PC-9 (cell line): ENCODE measurements at regions not wholly inside any gene's neighbourhood (a gene's known extent, or its start where the extent isn't known, plus 50 kb on each side); places are given as distances from the start of the nearest gene placed in this dataset.

ENCODE experiments used
- BruUV-seq: library from RNA; stranded (reverse); fragments of 400-500 nt; replicated peaks from 2 replicates; lab custom pipeline; 2021; lab: Mats Ljungman, UMichigan
- CTCF ChIA-PET: fragments of 300-600 bp; sonication (Branson Sonifier 250); formaldehyde crosslinking; loops from one replicate; lab custom pipeline; 2022; ENCODE audit warnings: antibody characterized with exemption; lab: Charles Lee
- POLR2A ChIA-PET: fragments of 300-600 bp; sonication (Branson Sonifier 250); formaldehyde crosslinking; loops from one replicate; lab custom pipeline; 2022; ENCODE audit warnings: antibody characterized with exemption; ENCODE audit not compliant: unreplicated experiment; lab: Charles Lee
- DNase-seq, 2 experiments: peaks; one replicate each; pipeline versions ENCODE4 v3.0.0 to v3.0.0-alpha.2; 2015 to 2022; ENCODE audit warnings: mixed read lengths in 1 of 2
- H2AFZ ChIP-seq: fragments of 200-600 bp; sonication (generic); 2 replicates; pipeline ENCODE4 v1.8.1; 2017; ENCODE audit warnings: antibody characterized with exemption
- H3F3A ChIP-seq: fragments of 200-600 bp; sonication (generic); 2 replicates; pipeline ENCODE4 v1.8.1; 2017; ENCODE audit warnings: antibody characterized with exemption, mild to moderate bottlenecking, low read depth; ENCODE audit not compliant: insufficient read depth
- H3K27ac ChIP-seq: fragments of 200-600 bp; sonication (generic); 2 replicates; pipeline ENCODE4 v1.6.1; 2016; ENCODE audit warnings: mixed run types
- H3K27me3 ChIP-seq: fragments of 200-600 bp; sonication (generic); 2 replicates; pipeline ENCODE4 v1.6.1; 2016; ENCODE audit warnings: low read depth, mixed run types; ENCODE audit not compliant: insufficient read depth
- H3K36me3 ChIP-seq: fragments of 200-600 bp; sonication (generic); 2 replicates; pipeline ENCODE4 v1.6.1; 2016; ENCODE audit warnings: low read depth, mixed run types
- H3K4me1 ChIP-seq: fragments of 200-600 bp; sonication (generic); replicated peaks from 2 replicates; pipeline ENCODE4 v1.6.1; 2016; ENCODE audit warnings: mixed run types; ENCODE audit not compliant: insufficient read depth
- H3K4me2 ChIP-seq: fragments of 200-600 bp; sonication (generic); 2 replicates; pipeline ENCODE4 v1.6.1; 2017; ENCODE audit warnings: mixed run types
- H3K4me3 ChIP-seq: fragments of 200-600 bp; sonication (generic); 2 replicates; pipeline ENCODE4 v1.6.1; 2016; ENCODE audit warnings: mixed run types
- H3K79me2 ChIP-seq: fragments of 200-600 bp; sonication (generic); 2 replicates; pipeline ENCODE4 v1.6.1; 2017; ENCODE audit warnings: low read depth, mixed run types
- H3K9me2 ChIP-seq: fragments of 200-600 bp; sonication (generic); 2 replicates; pipeline ENCODE4 v1.8.1; 2017; ENCODE audit warnings: mild to moderate bottlenecking; ENCODE audit not compliant: insufficient read depth
- H3K9me3 ChIP-seq: fragments of 200-600 bp; sonication (generic); 2 replicates; pipeline ENCODE4 v1.8.1; 2016; ENCODE audit warnings: low read depth; ENCODE audit not compliant: insufficient read depth
- H4K20me1 ChIP-seq: fragments of 200-600 bp; sonication (generic); 2 replicates; pipeline ENCODE4 v1.8.1; 2017; ENCODE audit not compliant: insufficient read depth
- CTCF ChIP-seq: fragments of 200-600 bp; sonication (generic); conservative IDR thresholded peaks from 2 replicates; pipeline ENCODE4 v1.6.1; 2017; ENCODE audit warnings: mixed run types, antibody characterized with exemption, mild to moderate bottlenecking, moderate library complexity
- EZH2 ChIP-seq: fragments of 200-600 bp; sonication (generic); IDR thresholded peaks from 2 replicates; pipeline ENCODE4 v1.8.0; 2017; ENCODE audit warnings: antibody characterized with exemption, low read depth
- intact Hi-C: fragments of 100-400 bp; cut with micrococcal nuclease; formaldehyde crosslinking; loops from one replicate; pipeline ENCODE4 v1.10.0; 2022; ENCODE audit not compliant: unreplicated experiment

GRCh38 chr18:35851286-35851970 lies 121.1 kb upstream of the RMP24 start:
- no peaks in the 10 kb centered on the region for H4K20me1 ChIP-seq
- no peak for DNase-seq
- no peak overlapping the region for H3K27ac ChIP-seq
- intact Hi-C loops: no loop called here
- H3K4me3 ChIP-seq: no peak overlapping the region
- H3K4me2 ChIP-seq: no peak overlapping the region
- no peaks in the 10 kb centered on the region for H3K9me3 ChIP-seq
- H3K36me3 ChIP-seq: no peaks in the 10 kb centered on the region
- H3K9me2 ChIP-seq: no peaks in the 10 kb centered on the region
- H3K27me3 ChIP-seq: peaks cover 12% of the 10 kb centered on the region
- ChIA-PET CTCF (no interaction called here), POLR2A (no interaction called here)
- H3F3A ChIP-seq: no peaks in the 10 kb centered on the region
- TF ChIP-seq CTCF: no peak
- H3K79me2 ChIP-seq: no peaks in the 10 kb centered on the region
- no peaks in the 10 kb centered on the region for H3K4me1 ChIP-seq
- no TSS peak for BruUV-seq
- H2AFZ ChIP-seq: no peak overlapping the region

GRCh38 chr18:35852786-35853185 lies 119.7 kb upstream of the RMP24 start:
- DNase-seq: no peak
- intact Hi-C loops: no loop called here
- CTCF ChIA-PET: no interaction called here
- TF ChIP-seq EZH2: no peak
- no peak for TF ChIP-seq CTCF
- Histone ChIP-seq H3K36me3 (no peaks in the 10 kb centered on the region), H3K79me2 (no peaks in the 10 kb centered on the region), H3K9me2 (no peaks in the 10 kb centered on the region), H2AFZ (no peak overlapping the region), H4K20me1 (no peaks in the 10 kb centered on the region), H3K27ac (no peak overlapping the region), H3F3A (no peaks in the 10 kb centered on the region), H3K4me1 (no peaks in the 10 kb centered on the region), H3K27me3 (peaks cover 12% of the 10 kb centered on the region), H3K4me3 (no peak overlapping the region), H3K9me3 (no peaks in the 10 kb centered on the region), H3K4me2 (no peak overlapping the region)
- BruUV-seq: no TSS peak
- POLR2A ChIA-PET: no interaction called here

GRCh38 chr18:35854095-35854494 lies 118.4 kb upstream of the RMP24 start:
- Histone ChIP-seq H2AFZ (no peak overlapping the region), H3K9me3 (no peaks in the 10 kb centered on the region), H3K36me3 (no peaks in the 10 kb centered on the region), H3K27ac (no peak overlapping the region), H3F3A (no peaks in the 10 kb centered on the region), H3K4me1 (no peaks in the 10 kb centered on the region), H3K27me3 (peaks cover 12% of the 10 kb centered on the region), H3K4me3 (no peak overlapping the region), H3K4me2 (no peak overlapping the region), H4K20me1 (no peaks in the 10 kb centered on the region), H3K79me2 (no peaks in the 10 kb centered on the region), H3K9me2 (no peaks in the 10 kb centered on the region)
- BruUV-seq: no TSS peak
- POLR2A ChIA-PET: no interaction called here
- DNase-seq: no peak
- TF ChIP-seq CTCF (no peak), EZH2 (no peak)
- intact Hi-C loops: no loop called here
- CTCF ChIA-PET: no interaction called here
